ENCODE measurements at regions not wholly inside any gene's neighbourhood (a gene's known extent, or its start where the extent isn't known, plus 50 kb on each side); places are given as distances from the start of the nearest gene placed in this dataset.
"Not testable (repeated sequence)": the region's sequence is repeated elsewhere in the genome, so short reads cannot be mapped to it uniquely, and the experiment has no call there.

DNA sequence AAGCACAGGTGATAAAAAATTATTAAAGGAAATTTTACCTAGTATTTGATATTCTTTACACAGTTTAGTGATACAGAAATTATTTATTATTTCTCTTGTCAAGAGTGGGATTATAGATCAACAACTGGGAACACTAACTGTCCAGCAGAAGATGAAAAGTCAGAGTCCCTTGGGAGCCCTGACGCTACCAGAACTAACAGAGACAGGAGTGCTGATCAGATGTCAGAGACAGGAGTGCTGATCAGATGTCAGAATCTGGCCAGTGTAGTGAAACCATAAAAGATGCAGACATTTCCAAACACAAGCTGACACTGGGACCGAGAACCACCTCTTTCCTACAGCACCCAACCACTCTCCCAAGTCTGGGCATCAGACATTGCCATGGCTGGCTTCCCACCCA, 828.2 kb downstream of the TNS3 start:
- no peak overlapping the region for H3K9ac ChIP-seq
- no peak overlapping the region for H3K4me3 ChIP-seq (IDR thresholded peaks at IDR 0.05; ENCODE audit: insufficient read depth, low read depth, low read length)
- TF ChIP-seq, protein P1, sequence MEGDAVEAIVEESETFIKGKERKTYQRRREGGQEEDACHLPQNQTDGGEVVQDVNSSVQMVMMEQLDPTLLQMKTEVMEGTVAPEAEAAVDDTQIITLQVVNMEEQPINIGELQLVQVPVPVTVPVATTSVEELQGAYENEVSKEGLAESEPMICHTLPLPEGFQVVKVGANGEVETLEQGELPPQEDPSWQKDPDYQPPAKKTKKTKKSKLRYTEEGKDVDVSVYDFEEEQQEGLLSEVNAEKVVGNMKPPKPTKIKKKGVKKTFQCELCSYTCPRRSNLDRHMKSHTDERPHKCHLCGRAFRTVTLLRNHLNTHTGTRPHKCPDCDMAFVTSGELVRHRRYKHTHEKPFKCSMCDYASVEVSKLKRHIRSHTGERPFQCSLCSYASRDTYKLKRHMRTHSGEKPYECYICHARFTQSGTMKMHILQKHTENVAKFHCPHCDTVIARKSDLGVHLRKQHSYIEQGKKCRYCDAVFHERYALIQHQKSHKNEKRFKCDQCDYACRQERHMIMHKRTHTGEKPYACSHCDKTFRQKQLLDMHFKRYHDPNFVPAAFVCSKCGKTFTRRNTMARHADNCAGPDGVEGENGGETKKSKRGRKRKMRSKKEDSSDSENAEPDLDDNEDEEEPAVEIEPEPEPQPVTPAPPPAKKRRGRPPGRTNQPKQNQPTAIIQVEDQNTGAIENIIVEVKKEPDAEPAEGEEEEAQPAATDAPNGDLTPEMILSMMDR (conservative IDR thresholded peaks at IDR 0.05; ENCODE audit: low read depth, low read length) = no peak
- H3K36me3 ChIP-seq (ENCODE audit: insufficient read depth) = no peaks in the 10 kb centered on the region
- H4K20me1 ChIP-seq (ENCODE audit: insufficient read depth) = no peaks in the 10 kb centered on the region
- no peak overlapping the region for H3K4me2 ChIP-seq
- H3K27ac ChIP-seq = no peak overlapping the region
- H3K79me2 ChIP-seq (ENCODE audit: insufficient read depth, low read depth) = no peaks in the 10 kb centered on the region
- H3K4me1 ChIP-seq (ENCODE audit: low read depth, poor library complexity, severe bottlenecking) = no peaks in the 10 kb centered on the region
- H3K27me3 ChIP-seq (ENCODE audit: insufficient read depth, low read depth) = no peaks in the 10 kb centered on the region
- no peak overlapping the region for H2AFZ ChIP-seq (ENCODE audit: low read depth)

DNA sequence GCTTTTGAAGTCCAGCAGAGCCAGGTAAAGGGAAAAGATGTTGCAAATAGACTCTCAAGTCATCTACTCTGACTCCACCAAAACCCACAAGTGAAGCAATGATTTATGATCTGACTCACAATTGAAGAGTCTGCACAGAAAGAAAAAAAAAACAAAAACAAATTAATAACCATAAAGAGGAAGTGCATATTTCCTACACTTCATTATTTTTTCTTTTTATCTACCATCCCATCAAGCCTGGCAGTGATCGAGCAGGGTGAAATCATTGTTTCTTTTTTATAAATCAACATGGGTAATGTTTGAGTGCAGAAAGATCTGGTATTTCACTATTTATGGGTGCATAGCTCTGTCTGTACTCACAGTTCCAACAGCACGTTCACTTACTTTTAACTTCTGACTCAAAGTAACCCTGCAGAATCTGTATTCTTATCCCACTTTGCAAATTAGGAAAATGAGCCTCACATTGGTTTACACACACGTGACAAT, 829.0 kb downstream of the TNS3 start:
- H4K20me1 ChIP-seq (ENCODE audit: insufficient read depth) = no peaks in the 10 kb centered on the region
- no peak overlapping the region for H2AFZ ChIP-seq (ENCODE audit: low read depth)
- no peak overlapping the region for H3K27ac ChIP-seq
- no peaks in the 10 kb centered on the region for H3K4me1 ChIP-seq (ENCODE audit: low read depth, poor library complexity, severe bottlenecking)
- TF ChIP-seq, protein P1 (conservative IDR thresholded peaks at IDR 0.05; ENCODE audit: low read depth, low read length) = no peak
- H3K9ac ChIP-seq = no peak overlapping the region
- H3K27me3 ChIP-seq (ENCODE audit: insufficient read depth, low read depth) = no peaks in the 10 kb centered on the region
- no peaks in the 10 kb centered on the region for H3K79me2 ChIP-seq (ENCODE audit: insufficient read depth, low read depth)
- no peaks in the 10 kb centered on the region for H3K36me3 ChIP-seq (ENCODE audit: insufficient read depth)
- no peak overlapping the region for H3K4me3 ChIP-seq (IDR thresholded peaks at IDR 0.05; ENCODE audit: insufficient read depth, low read depth, low read length)
- no peak overlapping the region for H3K4me2 ChIP-seq

DNA sequence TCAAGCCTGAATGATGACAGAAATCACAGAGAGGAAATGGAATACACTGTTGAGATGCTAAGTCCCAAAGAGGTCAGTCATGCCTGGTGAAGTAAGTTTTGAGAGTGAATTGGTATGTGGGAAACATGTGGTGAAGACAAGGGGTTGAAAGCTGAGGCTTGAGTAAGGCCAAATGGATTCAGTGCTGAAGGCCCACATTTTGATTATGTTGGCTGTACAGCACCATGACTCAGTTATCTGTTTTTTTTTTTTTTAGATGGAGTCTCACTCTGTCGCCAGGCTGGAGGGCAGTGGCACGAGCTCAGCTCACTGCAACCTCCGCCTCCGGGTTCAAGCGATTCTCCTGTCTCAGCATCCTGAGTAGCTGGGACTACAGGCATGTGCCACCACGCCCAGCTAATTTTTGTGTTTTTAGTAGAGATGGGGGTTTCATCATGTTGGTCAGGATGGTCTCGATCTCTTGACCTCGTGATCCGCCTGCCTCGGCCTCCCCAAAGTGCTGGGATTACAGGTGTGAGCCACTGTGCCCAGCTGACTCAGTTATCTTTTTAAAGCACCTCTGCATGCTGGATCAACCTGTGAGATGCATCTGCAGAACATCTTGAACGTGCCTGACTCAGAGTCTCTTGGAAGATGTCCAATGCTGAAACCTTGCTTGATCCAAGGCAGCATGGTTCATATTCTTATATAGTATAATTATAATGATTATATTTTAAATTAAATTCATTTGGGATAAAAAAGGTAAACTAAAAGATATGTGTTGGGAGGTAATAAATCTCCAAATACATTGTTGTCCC, 829.8 kb downstream of the TNS3 start:
- not testable (repeated sequence) for H3K9ac ChIP-seq; H2AFZ ChIP-seq (ENCODE audit: low read depth); H3K4me2 ChIP-seq; H3K27ac ChIP-seq; H3K79me2 ChIP-seq (ENCODE audit: insufficient read depth, low read depth); H3K27me3 ChIP-seq (ENCODE audit: insufficient read depth, low read depth); H3K4me1 ChIP-seq (ENCODE audit: low read depth, poor library complexity, severe bottlenecking); H3K36me3 ChIP-seq (ENCODE audit: insufficient read depth); H4K20me1 ChIP-seq (ENCODE audit: insufficient read depth); H3K4me3 ChIP-seq (IDR thresholded peaks at IDR 0.05; ENCODE audit: insufficient read depth, low read depth, low read length)

DNA sequence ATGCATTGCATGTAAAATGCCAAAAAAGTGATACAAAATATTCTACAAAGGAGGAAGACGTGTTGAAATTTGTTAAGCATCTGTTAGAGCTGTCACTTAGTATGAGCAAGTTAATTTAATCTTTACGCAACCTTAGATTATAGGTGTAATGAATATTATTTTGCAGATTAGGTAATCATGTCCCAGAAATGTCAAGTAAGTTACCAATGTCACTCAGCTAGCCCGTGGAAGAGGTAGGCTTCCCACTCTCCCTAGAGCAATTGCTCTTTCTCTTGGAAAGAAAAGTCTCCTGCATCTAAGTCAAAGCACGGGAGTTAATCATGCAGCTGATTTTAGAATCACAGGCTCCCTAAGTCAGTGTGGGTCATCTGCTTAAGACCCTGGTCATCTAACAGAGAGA, 830.4 kb upstream of the IGFBP3 start:
- Histone ChIP-seq H4K20me1 (ENCODE audit: insufficient read depth) (no peaks in the 10 kb centered on the region), H3K27me3 (ENCODE audit: insufficient read depth, low read depth) (no peaks in the 10 kb centered on the region), H3K27ac (no peak overlapping the region), H3K4me1 (ENCODE audit: low read depth, poor library complexity, severe bottlenecking) (no peaks in the 10 kb centered on the region), H3K36me3 (ENCODE audit: insufficient read depth) (no peaks in the 10 kb centered on the region), H3K9ac (no peak overlapping the region), H2AFZ (ENCODE audit: low read depth) (no peak overlapping the region), H3K79me2 (ENCODE audit: insufficient read depth, low read depth) (no peaks in the 10 kb centered on the region), H3K4me2 (no peak overlapping the region), H3K4me3 (IDR thresholded peaks at IDR 0.05; ENCODE audit: insufficient read depth, low read depth, low read length) (no peak overlapping the region)
- TF ChIP-seq, protein P1 (conservative IDR thresholded peaks at IDR 0.05; ENCODE audit: low read depth, low read length) = no peak

DNA sequence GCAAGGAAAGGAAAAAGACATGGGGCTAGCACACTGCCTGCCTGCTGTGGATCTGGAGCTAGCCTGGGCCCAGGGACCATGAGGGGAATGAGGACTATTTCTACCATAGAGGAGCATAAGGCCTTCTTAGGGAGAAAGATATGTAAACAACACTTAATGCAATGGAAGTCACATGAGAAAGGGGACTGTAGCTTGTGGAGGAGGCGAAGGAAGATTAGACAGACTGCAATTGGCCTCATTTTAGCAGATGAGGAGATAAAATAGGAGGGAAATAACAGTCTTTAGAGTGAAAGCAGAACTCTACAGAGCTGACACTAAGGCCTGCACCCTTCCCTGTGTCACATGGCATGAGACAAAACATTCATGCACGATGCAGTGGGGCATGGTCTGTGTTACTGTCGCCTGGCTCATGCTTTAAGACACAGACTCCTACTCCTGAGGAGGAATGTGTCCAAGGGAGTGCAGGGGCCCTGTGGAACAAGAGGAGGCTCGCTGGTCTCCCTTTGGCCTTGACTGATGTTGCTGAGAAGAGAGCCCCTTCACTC, 829.3 kb upstream of the IGFBP3 start:
- Histone ChIP-seq H3K36me3 (ENCODE audit: insufficient read depth) (no peaks in the 10 kb centered on the region), H4K20me1 (ENCODE audit: insufficient read depth) (no peaks in the 10 kb centered on the region), H3K9ac (no peak overlapping the region), H3K4me2 (no peak overlapping the region), H3K4me3 (IDR thresholded peaks at IDR 0.05; ENCODE audit: insufficient read depth, low read depth, low read length) (no peak overlapping the region), H3K27me3 (ENCODE audit: insufficient read depth, low read depth) (no peaks in the 10 kb centered on the region), H3K4me1 (ENCODE audit: low read depth, poor library complexity, severe bottlenecking) (no peaks in the 10 kb centered on the region), H2AFZ (ENCODE audit: low read depth) (no peak overlapping the region), H3K27ac (no peak overlapping the region), H3K79me2 (ENCODE audit: insufficient read depth, low read depth) (no peaks in the 10 kb centered on the region)
- TF ChIP-seq, protein P1 (conservative IDR thresholded peaks at IDR 0.05; ENCODE audit: low read depth, low read length) = no peak
